ENCODE measurements at regions not wholly inside any gene's neighbourhood (a gene's known extent, or its start where the extent isn't known, plus 50 kb on each side); places are given as distances from the start of the nearest gene placed in this dataset.
"Not testable (repeated sequence)": the region's sequence is repeated elsewhere in the genome, so short reads cannot be mapped to it uniquely, and the experiment has no call there.

DNA sequence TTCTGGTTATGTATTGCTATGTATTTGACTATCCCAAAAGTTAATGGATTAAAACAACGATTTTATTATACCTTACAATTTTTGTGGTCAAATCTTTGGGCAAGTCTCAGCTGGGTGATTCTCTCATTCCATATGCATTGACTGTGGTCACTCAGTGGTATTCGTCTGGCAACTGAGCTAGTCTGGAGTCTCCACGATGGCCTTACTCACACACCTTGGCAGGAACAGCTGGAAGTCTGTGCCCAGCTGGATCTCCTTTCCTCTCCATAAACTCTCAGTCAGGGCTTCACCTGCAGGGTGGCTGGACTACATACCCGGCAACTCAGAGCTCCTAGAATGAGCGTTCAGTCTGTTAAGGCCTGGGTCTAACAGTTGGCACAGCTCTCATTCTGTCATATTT is 141.1 kb upstream of the WDFY3 start:
- no peaks in the 10 kb centered on the region for H3K27me3 Mint-ChIP-seq (ENCODE audit: low read depth)
- POLR2A ChIA-PET: no interaction called here
- CTCF ChIA-PET: interaction anchor here (2.0 kb wide), 1 partner anchor 23 kb away, joined by 9 read pairs; no protein-coding TSS in a partner anchor
- ATAC-seq (no peak), DNase-seq (no peak)
- no peaks in the 10 kb centered on the region for H3K9me3 Mint-ChIP-seq (ENCODE audit: insufficient read depth)
- no peak overlapping the region for H3K4me3 Mint-ChIP-seq
- no peaks in the 10 kb centered on the region for H3K4me1 Mint-ChIP-seq (ENCODE audit: low read depth)
- H3K27ac Mint-ChIP-seq: no peak overlapping the region
- H3K36me3 Mint-ChIP-seq (ENCODE audit: low read depth): no peaks in the 10 kb centered on the region

- ChIA-PET CTCF (no interaction called here), POLR2A (no interaction called here)
- Mint-ChIP-seq H3K4me1 (ENCODE audit: low read depth) (no peaks in the 10 kb centered on the region), H3K27me3 (ENCODE audit: low read depth) (no peaks in the 10 kb centered on the region), H3K36me3 (ENCODE audit: low read depth) (no peaks in the 10 kb centered on the region), H3K27ac (no peak overlapping the region), H3K9me3 (ENCODE audit: insufficient read depth) (no peaks in the 10 kb centered on the region), H3K4me3 (no peak overlapping the region)
- no peak for ATAC-seq
- no peak for DNase-seq
Measured at GRCh38 chr4:85113706-85114105, 147.2 kb upstream of the WDFY3 start.

- CTCF ChIA-PET: interaction anchor here (1.0 kb wide), 1 partner anchor 34 kb away, joined by 4 read pairs; no protein-coding TSS in a partner anchor
Measured at GRCh38 chr4:85114526-85114925, 148.0 kb upstream of the WDFY3 start.

DNA sequence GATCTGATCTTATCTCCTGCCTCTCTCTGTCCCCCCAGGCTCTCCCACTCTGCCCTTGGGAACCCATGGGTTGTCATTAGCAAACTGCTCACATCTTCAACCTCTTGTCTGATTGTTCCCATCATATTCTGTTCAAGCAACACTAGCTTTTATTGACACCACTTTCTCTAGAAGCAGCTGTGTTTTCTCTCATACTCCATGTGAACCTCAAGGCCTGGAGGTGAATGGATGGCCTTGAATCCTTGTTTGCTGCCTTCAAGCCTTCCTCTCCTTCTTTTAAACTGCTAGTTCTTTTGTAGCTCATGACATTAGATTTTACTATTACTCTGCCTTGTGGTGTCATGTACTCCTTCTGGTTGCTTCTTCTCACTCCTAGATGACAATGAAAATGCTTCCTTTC is 149.5 kb upstream of the WDFY3 start:
- H3K9me3 Mint-ChIP-seq (ENCODE audit: insufficient read depth): no peaks in the 10 kb centered on the region
- ATAC-seq (no peak), DNase-seq (no peak)
- H3K4me1 Mint-ChIP-seq (ENCODE audit: low read depth): no peaks in the 10 kb centered on the region
- no peak overlapping the region for H3K27ac Mint-ChIP-seq
- POLR2A ChIA-PET: no interaction called here
- CTCF ChIA-PET: no interaction called here
- H3K36me3 Mint-ChIP-seq (ENCODE audit: low read depth): no peaks in the 10 kb centered on the region
- H3K4me3 Mint-ChIP-seq: no peak overlapping the region
- no peaks in the 10 kb centered on the region for H3K27me3 Mint-ChIP-seq (ENCODE audit: low read depth)

More at GRCh38 chr4:85114526-85114925, 148.0 kb upstream of the WDFY3 start:
- POLR2A ChIA-PET: no interaction called here
- H3K27me3 Mint-ChIP-seq (ENCODE audit: low read depth): no peaks in the 10 kb centered on the region
- no peak for ATAC-seq
- H3K4me3 Mint-ChIP-seq: no peak overlapping the region
- H3K9me3 Mint-ChIP-seq (ENCODE audit: insufficient read depth): no peaks in the 10 kb centered on the region
- DNase-seq: no peak
- H3K36me3 Mint-ChIP-seq (ENCODE audit: low read depth): no peaks in the 10 kb centered on the region
- H3K27ac Mint-ChIP-seq: no peak overlapping the region
- H3K4me1 Mint-ChIP-seq (ENCODE audit: low read depth): no peaks in the 10 kb centered on the region

DNA sequence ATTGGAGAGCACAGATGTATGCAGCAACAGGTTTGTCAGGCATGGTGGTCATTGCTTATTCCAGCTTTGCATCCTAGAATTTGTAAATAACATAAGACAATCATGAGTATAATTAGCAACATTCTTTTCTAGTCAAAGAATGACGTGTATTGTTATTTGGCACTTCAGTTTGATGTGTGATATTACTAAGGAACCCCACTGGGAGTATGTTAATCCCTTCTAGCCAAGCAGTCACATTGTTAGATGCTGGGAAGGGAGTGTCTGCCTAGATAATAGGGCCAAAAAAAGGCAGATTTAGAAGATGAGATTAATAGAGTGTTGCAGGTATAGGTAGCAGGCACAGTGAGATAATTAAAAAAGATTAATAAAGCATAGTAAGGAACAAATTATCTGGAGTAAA is 159.2 kb upstream of the WDFY3 start:
- no peak overlapping the region for H3K4me3 Mint-ChIP-seq
- DNase-seq: no peak

GRCh38 chr4:85126991-85127591 is 160.6 kb upstream of the WDFY3 start:
- no peaks in the 10 kb centered on the region for H3K36me3 Mint-ChIP-seq (ENCODE audit: low read depth)
- H3K4me1 Mint-ChIP-seq (ENCODE audit: low read depth): no peaks in the 10 kb centered on the region
- no peak overlapping the region for H3K4me3 Mint-ChIP-seq
- no peak for ATAC-seq
- CTCF ChIA-PET: no interaction called here
- POLR2A ChIA-PET: no interaction called here
- H3K27ac Mint-ChIP-seq: no peak overlapping the region
- H3K27me3 Mint-ChIP-seq (ENCODE audit: low read depth): no peaks in the 10 kb centered on the region
- H3K9me3 Mint-ChIP-seq (ENCODE audit: insufficient read depth): peaks cover 7% of the 10 kb centered on the region
- DNase-seq: no peak

More for the DNA sequence above, 159.2 kb upstream of the WDFY3 start:
- Mint-ChIP-seq H3K36me3 (ENCODE audit: low read depth) (no peaks in the 10 kb centered on the region), H3K27me3 (ENCODE audit: low read depth) (no peaks in the 10 kb centered on the region), H3K4me1 (ENCODE audit: low read depth) (no peaks in the 10 kb centered on the region), H3K9me3 (ENCODE audit: insufficient read depth) (peaks cover 3% of the 10 kb centered on the region), H3K27ac (no peak overlapping the region)
- POLR2A ChIA-PET: no interaction called here
- CTCF ChIA-PET: no interaction called here
- no peak for ATAC-seq

GRCh38 chr4:85127653-85128052 is 161.2 kb upstream of the WDFY3 start:
- CTCF ChIA-PET: interaction anchor here (0.6 kb wide), 1 partner anchor 923 kb away, joined by 3 read pairs; no protein-coding TSS in a partner anchor
- no peaks in the 10 kb centered on the region for H3K4me1 Mint-ChIP-seq (ENCODE audit: low read depth)
- H3K36me3 Mint-ChIP-seq (ENCODE audit: low read depth): no peaks in the 10 kb centered on the region
- no peaks in the 10 kb centered on the region for H3K27me3 Mint-ChIP-seq (ENCODE audit: low read depth)
- DNase-seq (no peak), ATAC-seq (no peak)
- no peak overlapping the region for H3K27ac Mint-ChIP-seq
- POLR2A ChIA-PET: no interaction called here
- no peak overlapping the region for H3K4me3 Mint-ChIP-seq
- peaks cover 7% of the 10 kb centered on the region for H3K9me3 Mint-ChIP-seq (ENCODE audit: insufficient read depth)

DNA sequence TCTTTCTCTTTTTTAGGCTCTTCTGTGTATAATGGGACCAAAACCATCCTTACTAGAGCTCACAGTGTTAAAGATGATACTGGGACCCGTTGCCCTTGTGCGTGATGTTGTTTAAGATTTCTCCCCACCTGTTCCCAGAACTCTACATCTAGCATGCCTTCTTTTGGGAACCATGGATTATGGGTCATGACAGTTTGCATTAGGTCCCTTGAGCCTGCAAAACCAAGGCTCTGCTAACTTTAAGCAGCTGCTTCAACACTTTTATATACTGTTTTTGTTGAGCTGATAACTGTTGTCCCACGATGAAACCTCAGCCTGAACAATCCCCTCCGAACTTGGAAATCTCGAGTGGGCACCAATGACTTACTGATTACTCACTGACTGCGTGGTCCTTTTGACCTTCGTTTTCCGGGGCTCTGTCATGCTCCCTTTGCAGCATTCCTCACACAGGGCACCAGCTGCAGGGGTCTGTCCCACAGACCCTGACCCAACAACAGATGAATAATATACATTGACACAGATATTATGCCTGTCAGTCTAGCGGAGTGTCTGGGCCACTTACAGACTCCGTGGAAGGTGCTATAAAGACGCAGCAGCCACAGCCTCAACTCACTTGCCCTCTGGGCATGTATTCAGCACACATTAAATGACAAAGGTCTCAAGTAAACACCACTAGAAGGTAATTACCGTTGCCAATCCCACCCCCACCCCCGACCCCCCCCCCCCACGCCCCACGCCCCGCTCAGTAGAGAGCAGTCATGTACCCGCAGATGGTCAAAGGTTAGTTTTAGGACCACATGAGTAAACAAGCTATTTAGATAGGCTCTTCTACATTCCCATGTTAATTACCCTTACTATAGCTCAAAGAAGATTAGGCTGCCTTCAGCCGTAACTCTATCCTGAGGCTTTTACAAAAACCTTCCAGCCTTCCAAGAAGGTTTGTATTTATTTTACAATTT is 162.0 kb upstream of the WDFY3 start:
- Mint-ChIP-seq H3K4me3 (no peak overlapping the region), H3K27ac (no peak overlapping the region), H3K9me3 (ENCODE audit: insufficient read depth) (peaks cover 7% of the 10 kb centered on the region), H3K36me3 (ENCODE audit: low read depth) (no peaks in the 10 kb centered on the region), H3K4me1 (ENCODE audit: low read depth) (no peaks in the 10 kb centered on the region), H3K27me3 (ENCODE audit: low read depth) (no peaks in the 10 kb centered on the region)
- no peak for DNase-seq
- no peak for ATAC-seq
- ChIA-PET POLR2A (no interaction called here), CTCF (interaction anchor here (0.6 kb wide), 1 partner anchor 922 kb away, joined by 3 read pairs; no protein-coding TSS in a partner anchor)

DNA sequence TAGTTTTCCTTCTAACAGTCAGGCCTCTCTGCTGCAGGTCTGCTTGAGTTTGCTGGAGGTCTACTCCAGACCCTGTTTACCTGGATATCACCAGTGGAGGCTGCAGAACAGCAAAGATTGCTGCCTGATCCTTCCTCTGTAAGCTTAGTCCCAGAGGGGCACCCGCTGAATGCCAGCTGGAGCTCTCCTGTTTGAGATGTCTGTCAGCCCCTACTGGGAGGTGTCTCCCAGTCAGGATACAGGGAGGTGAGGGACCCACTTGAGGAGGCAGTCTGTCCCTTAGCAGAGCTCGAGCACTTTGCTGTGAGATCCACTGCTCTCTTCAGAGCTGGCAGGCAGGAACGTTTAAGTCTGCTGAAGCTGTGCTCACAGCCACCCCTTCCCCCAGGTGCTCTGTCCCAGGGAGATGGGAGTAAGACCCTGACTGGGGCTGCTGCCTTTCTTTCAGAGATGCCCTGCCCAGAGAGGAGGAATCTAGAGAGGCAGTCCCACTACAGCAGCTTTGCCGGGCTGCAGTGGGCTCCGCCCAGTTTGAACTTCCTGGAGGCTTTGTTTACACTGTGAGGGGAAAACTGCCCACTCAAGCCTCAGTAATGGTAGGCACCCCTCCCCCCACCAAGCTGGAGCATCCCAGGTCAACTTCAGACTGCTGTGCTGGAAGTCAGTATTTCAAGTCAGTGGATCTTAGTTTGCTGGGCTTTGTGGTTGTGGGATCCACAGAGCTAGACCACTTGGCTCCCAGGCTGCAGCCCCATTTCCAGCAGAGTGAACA is 163.1 kb upstream of the WDFY3 start:
- H3K9me3 Mint-ChIP-seq (ENCODE audit: insufficient read depth); H3K4me3 Mint-ChIP-seq; H3K4me1 Mint-ChIP-seq (ENCODE audit: low read depth); DNase-seq; CTCF ChIA-PET; POLR2A ChIA-PET; H3K36me3 Mint-ChIP-seq (ENCODE audit: low read depth); H3K27me3 Mint-ChIP-seq (ENCODE audit: low read depth); H3K27ac Mint-ChIP-seq; ATAC-seq: not testable (repeated sequence)

GRCh38 chr4:85132117-85132516 is 165.6 kb upstream of the WDFY3 start:
- H3K27ac Mint-ChIP-seq: no peak overlapping the region
- no peaks in the 10 kb centered on the region for H3K27me3 Mint-ChIP-seq (ENCODE audit: low read depth)

GRCh38 chr4:85132570-85132969 is 166.1 kb upstream of the WDFY3 start:
- Mint-ChIP-seq H3K36me3 (ENCODE audit: low read depth) (no peaks in the 10 kb centered on the region), H3K4me1 (ENCODE audit: low read depth) (no peaks in the 10 kb centered on the region), H3K9me3 (ENCODE audit: insufficient read depth) (peaks cover 7% of the 10 kb centered on the region), H3K27ac (no peak overlapping the region), H3K4me3 (no peak overlapping the region), H3K27me3 (ENCODE audit: low read depth) (no peaks in the 10 kb centered on the region)
- no peak for ATAC-seq
- DNase-seq: no peak
- ChIA-PET POLR2A (no interaction called here), CTCF (no interaction called here)

More at GRCh38 chr4:85132117-85132516, 165.6 kb upstream of the WDFY3 start:
- H3K4me1 Mint-ChIP-seq (ENCODE audit: low read depth): no peaks in the 10 kb centered on the region
- peaks cover 7% of the 10 kb centered on the region for H3K9me3 Mint-ChIP-seq (ENCODE audit: insufficient read depth)
- POLR2A ChIA-PET: no interaction called here
- no peak overlapping the region for H3K4me3 Mint-ChIP-seq
- DNase-seq (no peak), ATAC-seq (no peak)
- CTCF ChIA-PET: no interaction called here
- no peaks in the 10 kb centered on the region for H3K36me3 Mint-ChIP-seq (ENCODE audit: low read depth)

DNA sequence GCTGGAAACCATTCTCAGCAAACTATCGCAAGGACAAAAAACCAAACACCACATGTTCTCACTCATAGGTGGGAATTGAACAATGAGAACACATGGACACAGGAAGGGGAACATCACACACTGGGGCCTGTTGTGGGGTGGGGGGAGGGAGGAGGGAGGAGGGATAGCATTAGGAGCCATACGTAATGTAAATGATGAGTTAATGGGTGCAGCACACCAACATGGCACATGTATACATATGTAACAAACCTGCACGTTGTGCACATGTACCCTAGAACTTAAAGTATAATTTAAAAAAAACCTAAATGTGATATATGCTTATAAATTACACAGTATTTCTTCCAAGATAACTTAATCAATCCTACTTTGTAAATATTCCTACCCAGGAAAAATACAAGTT is 173.3 kb upstream of the WDFY3 start:
- POLR2A ChIA-PET; CTCF ChIA-PET; H3K27me3 Mint-ChIP-seq (ENCODE audit: low read depth): not testable (repeated sequence)

More for the DNA sequence above, 173.3 kb upstream of the WDFY3 start:
- not testable (repeated sequence) for H3K4me1 Mint-ChIP-seq (ENCODE audit: low read depth); DNase-seq; ATAC-seq; H3K9me3 Mint-ChIP-seq (ENCODE audit: insufficient read depth); H3K36me3 Mint-ChIP-seq (ENCODE audit: low read depth); H3K27ac Mint-ChIP-seq; H3K4me3 Mint-ChIP-seq
